GM23338 (cell line): ENCODE measurements at regions not wholly inside any gene's neighbourhood (a gene's known extent, or its start where the extent isn't known, plus 50 kb on each side); places are given as distances from the start of the nearest gene placed in this dataset.

Source experiments
- ATAC-seq: fragments of 200-7000 bp; cut with Tn5 transposase; 3 replicates; pipeline ENCODE4 v1.9.1; 2020
- DNase-seq: peaks from one replicate; pipeline ENCODE4 v3.0.0-alpha.2; 2015; ENCODE audit warnings: low spot score
- H2AFZ ChIP-seq: fragments of 200-600 bp; sonication (generic); 2 replicates; pipeline ENCODE4 v1.8.0; 2016; ENCODE audit warnings: antibody characterized with exemption, mild to moderate bottlenecking, moderate library complexity
- H3F3A ChIP-seq: fragments of 200-600 bp; sonication (generic); replicated peaks from 2 replicates; pipeline ENCODE4 v1.8.0; 2017; ENCODE audit warnings: antibody characterized with exemption, mixed run types, low read depth
- H3K27ac ChIP-seq: fragments of 200-600 bp; sonication (generic); 2 replicates; pipeline ENCODE4 v1.6.1; 2016; ENCODE audit warnings: low read depth
- H3K27me3 ChIP-seq: fragments of 200-600 bp; sonication (generic); 2 replicates; pipeline ENCODE4 v1.8.0; 2016; ENCODE audit warnings: mild to moderate bottlenecking, mixed run types, moderate library complexity; ENCODE audit not compliant: insufficient read depth
- H3K36me3 ChIP-seq: fragments of 200-600 bp; sonication (generic); 2 replicates; pipeline ENCODE4 v1.8.0; 2016; ENCODE audit warnings: mild to moderate bottlenecking; ENCODE audit not compliant: insufficient read depth
- H3K4me1 ChIP-seq: fragments of 200-600 bp; sonication (generic); 2 replicates; pipeline ENCODE4 v1.8.0; 2016; ENCODE audit warnings: mild to moderate bottlenecking, moderate library complexity; ENCODE audit not compliant: insufficient read depth
- H3K4me2 ChIP-seq: fragments of 200-600 bp; sonication (generic); 2 replicates; pipeline ENCODE4 v1.7.1; 2017; ENCODE audit warnings: mixed run types
- H3K4me3 ChIP-seq: fragments of 200-600 bp; sonication (generic); 2 replicates; pipeline ENCODE4 v1.6.1; 2016; ENCODE audit warnings: mixed run types
- H3K79me2 ChIP-seq: fragments of 200-600 bp; sonication (generic); replicated peaks from 2 replicates; pipeline ENCODE4 v1.8.0; 2017; ENCODE audit warnings: mild to moderate bottlenecking; ENCODE audit not compliant: insufficient read depth
- H3K9me2 ChIP-seq: fragments of 200-600 bp; sonication (generic); 2 replicates; pipeline ENCODE4 v1.8.0; 2017; ENCODE audit not compliant: insufficient read depth
- H4K20me1 ChIP-seq: fragments of 200-600 bp; sonication (generic); replicated peaks from 2 replicates; pipeline ENCODE4 v1.8.0; 2017; ENCODE audit warnings: mild to moderate bottlenecking; ENCODE audit not compliant: insufficient read depth
- H3K27ac Mint-ChIP-seq: 2 replicates; pipeline ENCODE4 v1.8.0; 2020; ENCODE audit warnings: inconsistent platforms, mild to moderate bottlenecking, moderate library complexity, mixed read lengths
- H3K27me3 Mint-ChIP-seq: 3 replicates; pipeline ENCODE4 v1.8.0; 2022; ENCODE audit warnings: low read depth, mild to moderate bottlenecking, moderate library complexity, mixed read lengths, inconsistent platforms; ENCODE audit not compliant: insufficient read depth, poor library complexity
- H3K36me3 Mint-ChIP-seq: 3 replicates; pipeline ENCODE4 v1.8.0; 2021; ENCODE audit warnings: low read depth, mild to moderate bottlenecking, inconsistent platforms, moderate library complexity, mixed read lengths
- H3K4me1 Mint-ChIP-seq: 3 replicates; pipeline ENCODE4 v1.8.0; 2020; ENCODE audit warnings: mild to moderate bottlenecking, inconsistent platforms, mixed read lengths
- H3K4me3 Mint-ChIP-seq: 3 replicates; pipeline ENCODE4 v1.8.0; 2021; ENCODE audit warnings: moderate library complexity, mild to moderate bottlenecking, inconsistent platforms, mixed read lengths
- H3K9me3 Mint-ChIP-seq: 3 replicates; pipeline ENCODE4 v1.8.0; 2020; ENCODE audit warnings: moderate library complexity, mild to moderate bottlenecking, inconsistent platforms, mixed read lengths
- CREB1 ChIP-seq: fragments of 250-450 bp; sonication (Bioruptor Pico); IDR thresholded peaks from 2 replicates; pipeline ENCODE4 v1.5.0; 2020; ENCODE audit warnings: low read depth, mild to moderate bottlenecking, moderate library complexity
- ETS1 ChIP-seq: IDR thresholded peaks from 2 replicates; pipeline ENCODE4 v1.6.1; 2016; ENCODE audit warnings: antibody characterized with exemption
- EZH2 ChIP-seq: fragments of 200-600 bp; sonication (generic); IDR thresholded peaks from one replicate; pipeline ENCODE4 v1.8.0; 2017; ENCODE audit warnings: antibody characterized with exemption, mild to moderate bottlenecking, low read depth; ENCODE audit not compliant: unreplicated experiment
- EZH2phosphoT487 ChIP-seq: fragments of 200-600 bp; sonication (generic); IDR thresholded peaks from one replicate; pipeline ENCODE4 v1.8.1; 2018; ENCODE audit warnings: antibody characterized with exemption; ENCODE audit not compliant: unreplicated experiment
- JUNB ChIP-seq: IDR thresholded peaks from one replicate; pipeline ENCODE4 v1.6.1; 2016; ENCODE audit warnings: antibody characterized with exemption; ENCODE audit not compliant: unreplicated experiment
- NANOG ChIP-seq: IDR thresholded peaks from 2 replicates; pipeline ENCODE4 v1.6.1; 2016; ENCODE audit warnings: antibody characterized with exemption, borderline replicate concordance
- STAT1 ChIP-seq: IDR thresholded peaks from one replicate; pipeline ENCODE4 v1.6.1; 2016; ENCODE audit warnings: antibody characterized with exemption; ENCODE audit not compliant: unreplicated experiment
- ZNF114 ChIP-seq: fragments of 250-450 bp; sonication (Bioruptor Pico); IDR thresholded peaks from 2 replicates; pipeline ENCODE4 v1.5.0; 2020; ENCODE audit warnings: mild to moderate bottlenecking, moderate library complexity
- ZNF331 ChIP-seq: fragments of 250-450 bp; sonication (Bioruptor Pico); IDR thresholded peaks from 2 replicates; pipeline ENCODE4 v1.5.0; 2020; ENCODE audit warnings: low read depth, mild to moderate bottlenecking, moderate library complexity
- ZNF462 ChIP-seq: fragments of 250-450 bp; sonication (Bioruptor Pico); IDR thresholded peaks from 2 replicates; pipeline ENCODE4 v1.5.0; 2020; ENCODE audit warnings: mild to moderate bottlenecking, moderate library complexity

- TF ChIP-seq STAT1, result no peak
- TF ChIP-seq JUNB, result no peak
Measured at GRCh38 chr3:18892047-18892446, 256.3 kb upstream of the KCNH8 start (continued).

GRCh38 chr3:18891641-18892040 is 256.7 kb upstream of the KCNH8 start:
- Histone ChIP-seq H3K79me2 (no peaks in the 10 kb centered on the region), H2AFZ (no peak overlapping the region), H3F3A (no peaks in the 10 kb centered on the region), H3K4me1 (peaks cover 6% of the 10 kb centered on the region; the same call in 1 of the 2 replicates), H3K4me3 (no peak overlapping the region), H4K20me1 (no peaks in the 10 kb centered on the region), H3K27me3 (no peaks in the 10 kb centered on the region), H3K9me2 (no peaks in the 10 kb centered on the region), H3K4me2 (no peak overlapping the region), H3K36me3 (no peaks in the 10 kb centered on the region), H3K27ac (no peak overlapping the region)
- H3K9me3 Mint-ChIP-seq, result no peaks in the 10 kb centered on the region
- no peaks in the 10 kb centered on the region for H3K27me3 Mint-ChIP-seq
- H3K4me3 Mint-ChIP-seq, result no peak overlapping the region
- no peak overlapping the region for H3K27ac Mint-ChIP-seq
- no peaks in the 10 kb centered on the region for H3K36me3 Mint-ChIP-seq
- TF ChIP-seq ETS1 (no peak), STAT1 (no peak)
- H3K4me1 Mint-ChIP-seq, result peaks cover 8% of the 10 kb centered on the region
- no peak for ATAC-seq
- no peak for DNase-seq

GRCh38 chr3:18890449-18890848 is 257.9 kb upstream of the KCNH8 start:
- no peaks in the 10 kb centered on the region for H3K27me3 Mint-ChIP-seq
- ATAC-seq, result no peak
- Histone ChIP-seq H3K36me3 (no peaks in the 10 kb centered on the region), H2AFZ (no peak overlapping the region), H3K79me2 (no peaks in the 10 kb centered on the region), H3K27ac (no peak overlapping the region), H3K27me3 (no peaks in the 10 kb centered on the region), H4K20me1 (no peaks in the 10 kb centered on the region), H3K9me2 (peaks cover 7% of the 10 kb centered on the region; the same call in 1 of the 2 replicates), H3K4me1 (no peaks in the 10 kb centered on the region), H3K4me3 (no peak overlapping the region), H3F3A (no peaks in the 10 kb centered on the region), H3K4me2 (no peak overlapping the region)
- no peak overlapping the region for H3K4me3 Mint-ChIP-seq
- no peaks in the 10 kb centered on the region for H3K9me3 Mint-ChIP-seq
- H3K4me1 Mint-ChIP-seq, result 0 out of 3 replicates have a peak, but pooled peaks cover 3% of the 10 kb centered on the region
- H3K27ac Mint-ChIP-seq, result no peak overlapping the region
- H3K36me3 Mint-ChIP-seq, result no peaks in the 10 kb centered on the region
- DNase-seq, result no peak
- TF ChIP-seq ZNF331 (CRISPR knock-in tag) (no peak), EZH2phosphoT487 (no peak), ZNF462 (CRISPR knock-in tag) (no peak), ETS1 (no peak), STAT1 (no peak), CREB1 (CRISPR knock-in tag) (no peak), NANOG (no peak), EZH2 (no peak), ZNF114 (CRISPR knock-in tag) (no peak)
